Ovary (tissue), 3 donors: ENCODE measurements at regions not wholly inside any gene's neighbourhood (a gene's known extent, or its start where the extent isn't known, plus 50 kb on each side); places are given as distances from the start of the nearest gene placed in this dataset.

Experiments
- POLR2A ChIP-seq: fragments of 450-650 bp; IDR thresholded peaks from one replicate; pipeline ENCODE4 v1.6.1; 2017; ENCODE audit warnings: antibody characterized with exemption, mild to moderate bottlenecking, moderate library complexity
- TF ChIP-seq, protein P1 (sequence below), 3 donors: fragments of 450-650 bp in 2 of 3; fragments of 200-600 bp in 1 of 3; IDR thresholded peaks; one replicate each; pipeline versions ENCODE4 v1.5.1 to v1.8.0; 2016 to 2022; ENCODE audit warnings: antibody characterized with exemption in 3 of 3, mild to moderate bottlenecking in 1 of 3
- donor health status: DM: no; HTN: no; CAD: no.

DNA sequence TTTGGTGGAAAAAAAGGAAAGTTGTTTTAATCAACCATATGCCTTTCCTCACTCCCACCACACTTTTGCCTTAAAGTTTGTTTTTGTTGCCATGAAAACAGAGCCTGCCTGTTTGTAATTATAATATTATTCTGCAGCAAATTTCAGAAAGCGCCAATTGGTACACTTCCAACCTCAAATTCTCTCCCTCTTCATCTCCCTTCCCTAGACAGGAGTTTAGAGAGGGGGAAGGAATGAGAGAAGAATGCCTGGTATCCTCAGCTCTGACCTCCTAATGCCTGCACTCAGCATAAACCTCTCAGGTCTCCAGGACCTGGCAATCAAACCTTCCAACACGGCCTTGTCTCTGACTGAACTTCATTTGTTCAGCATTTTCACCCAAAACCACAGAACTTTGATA is 138.4 kb upstream of the HCCS start:
- TF ChIP-seq, protein P1, sequence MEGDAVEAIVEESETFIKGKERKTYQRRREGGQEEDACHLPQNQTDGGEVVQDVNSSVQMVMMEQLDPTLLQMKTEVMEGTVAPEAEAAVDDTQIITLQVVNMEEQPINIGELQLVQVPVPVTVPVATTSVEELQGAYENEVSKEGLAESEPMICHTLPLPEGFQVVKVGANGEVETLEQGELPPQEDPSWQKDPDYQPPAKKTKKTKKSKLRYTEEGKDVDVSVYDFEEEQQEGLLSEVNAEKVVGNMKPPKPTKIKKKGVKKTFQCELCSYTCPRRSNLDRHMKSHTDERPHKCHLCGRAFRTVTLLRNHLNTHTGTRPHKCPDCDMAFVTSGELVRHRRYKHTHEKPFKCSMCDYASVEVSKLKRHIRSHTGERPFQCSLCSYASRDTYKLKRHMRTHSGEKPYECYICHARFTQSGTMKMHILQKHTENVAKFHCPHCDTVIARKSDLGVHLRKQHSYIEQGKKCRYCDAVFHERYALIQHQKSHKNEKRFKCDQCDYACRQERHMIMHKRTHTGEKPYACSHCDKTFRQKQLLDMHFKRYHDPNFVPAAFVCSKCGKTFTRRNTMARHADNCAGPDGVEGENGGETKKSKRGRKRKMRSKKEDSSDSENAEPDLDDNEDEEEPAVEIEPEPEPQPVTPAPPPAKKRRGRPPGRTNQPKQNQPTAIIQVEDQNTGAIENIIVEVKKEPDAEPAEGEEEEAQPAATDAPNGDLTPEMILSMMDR (IDR thresholded peaks at IDR 0.05), result no peak
- TF ChIP-seq POLR2A, result no peak
